PC-3 (cell line): ENCODE measurements at regions not wholly inside any gene's neighbourhood (a gene's known extent, or its start where the extent isn't known, plus 50 kb on each side); places are given as distances from the start of the nearest gene placed in this dataset.

Experiments used
- ATAC-seq: fragments of 200-7000 bp; cut with Tn5 transposase; 2 replicates; pipeline ENCODE4 v1.9.1; 2020; ENCODE audit warnings: mild to moderate bottlenecking, moderate library complexity
- BruUV-seq: library from RNA; stranded (reverse); fragments of 400-500 nt; replicated peaks from 2 replicates; lab custom pipeline; 2021; lab: Mats Ljungman, UMichigan
- CTCF ChIA-PET: fragments of 300-600 bp; sonication (Branson Sonifier 250); formaldehyde crosslinking; loops from one replicate; lab custom pipeline; 2022; ENCODE audit warnings: antibody characterized with exemption; lab: Charles Lee
- POLR2A ChIA-PET: fragments of 300-600 bp; sonication (Branson Sonifier 250); formaldehyde crosslinking; loops from one replicate; lab custom pipeline; 2022; ENCODE audit warnings: antibody characterized with exemption; ENCODE audit not compliant: unreplicated experiment; lab: Charles Lee
- DNase-seq: peaks from one replicate; pipeline ENCODE4 v3.0.0-alpha.2; 2015
- H2AFZ ChIP-seq: fragments of 300-600 bp; sonication (generic); 2 replicates; pipeline ENCODE4 v1.6.0; 2016; ENCODE audit warnings: antibody characterized with exemption, low read length
- H3F3A ChIP-seq: fragments of 300-600 bp; sonication (generic); one replicate; pipeline ENCODE4 v1.6.0; 2017; ENCODE audit warnings: antibody characterized with exemption, low read length, control low read depth, mild to moderate bottlenecking; ENCODE audit not compliant: unreplicated experiment
- H3K27ac ChIP-seq: fragments of 300-600 bp; sonication (generic); 2 replicates; pipeline ENCODE4 v1.5.1; 2016; ENCODE audit warnings: mild to moderate bottlenecking, low read length
- H3K27me3 ChIP-seq: fragments of 300-600 bp; sonication (generic); 2 replicates; pipeline ENCODE4 v1.6.1; 2016; ENCODE audit warnings: low read length, mixed read lengths
- H3K36me3 ChIP-seq: fragments of 300-600 bp; sonication (generic); 2 replicates; pipeline ENCODE4 v1.6.1; 2016; ENCODE audit warnings: low read depth, mixed run types, low read length, mixed read lengths
- H3K4me1 ChIP-seq: fragments of 300-600 bp; sonication (generic); 2 replicates; pipeline ENCODE4 v1.5.1; 2016; ENCODE audit warnings: low read length; ENCODE audit not compliant: insufficient read depth
- H3K4me2 ChIP-seq: fragments of 300-600 bp; sonication (generic); 2 replicates; pipeline ENCODE4 v1.6.0; 2016; ENCODE audit warnings: low read length
- H3K4me3 ChIP-seq: fragments of 300-600 bp; sonication (generic); 2 replicates; pipeline ENCODE4 v1.5.1; 2016; ENCODE audit warnings: mild to moderate bottlenecking, low read length, mixed read lengths
- H3K79me2 ChIP-seq: fragments of 300-600 bp; sonication (generic); 2 replicates; pipeline ENCODE4 v1.6.1; 2017; ENCODE audit warnings: low read length, mixed read lengths
- H3K9ac ChIP-seq: fragments of 300-600 bp; sonication (generic); 2 replicates; pipeline ENCODE4 v1.6.0; 2016; ENCODE audit warnings: mild to moderate bottlenecking, low read length
- H3K9me2 ChIP-seq: fragments of 300-600 bp; sonication (generic); replicated peaks from 2 replicates; pipeline ENCODE4 v1.6.1; 2016; ENCODE audit warnings: mixed run types, low read length, mixed read lengths
- H3K9me3 ChIP-seq: fragments of 300-600 bp; sonication (generic); 2 replicates; pipeline ENCODE4 v1.6.1; 2016; ENCODE audit warnings: low read length, mixed read lengths
- H4K20me1 ChIP-seq: fragments of 300-600 bp; sonication (generic); 2 replicates; pipeline ENCODE4 v1.6.1; 2016; ENCODE audit warnings: low read length, mixed read lengths
- EZH2 ChIP-seq: fragments of 300-600 bp; sonication (generic); IDR thresholded peaks from one replicate; pipeline ENCODE4 v1.6.1; 2017; ENCODE audit warnings: antibody characterized with exemption, mild to moderate bottlenecking, low read length; ENCODE audit not compliant: unreplicated experiment
- EZH2phosphoT487 ChIP-seq: fragments of 300-600 bp; sonication (generic); IDR thresholded peaks from 2 replicates; pipeline ENCODE4 v1.6.1; 2018; ENCODE audit warnings: mild to moderate bottlenecking, antibody characterized with exemption, low read length, borderline replicate concordance
- intact Hi-C: fragments of 100-400 bp; cut with micrococcal nuclease; formaldehyde crosslinking; loops from 2 replicates; pipeline ENCODE4 v1.9.0; 2023
- TF ChIP-seq, protein P1 (sequence below): fragments of 300-600 bp; sonication (generic); conservative IDR thresholded peaks from 2 replicates; pipeline ENCODE4 v1.5.1; 2017; ENCODE audit warnings: antibody characterized with exemption, low read depth, mild to moderate bottlenecking, low read length

DNA sequence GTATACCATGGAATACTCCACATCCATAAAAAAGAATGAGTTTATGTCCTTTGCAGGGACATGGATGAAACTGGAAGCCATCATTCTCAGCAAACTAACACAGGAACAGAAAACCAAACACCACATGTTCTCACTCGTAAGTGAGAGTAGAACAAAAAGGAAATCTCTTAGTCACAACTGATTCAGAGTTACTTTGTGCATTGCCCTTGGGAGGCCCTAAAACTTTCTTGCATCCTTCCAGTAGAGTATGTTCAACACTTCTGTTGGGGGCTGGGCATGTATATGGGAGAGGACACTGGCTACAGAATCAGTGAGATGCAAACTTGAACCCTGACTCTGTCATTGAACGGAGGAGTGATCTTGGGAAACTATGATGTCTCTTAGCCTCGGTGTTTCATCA, 147.4 kb upstream of the IRX5 start:
- CTCF ChIA-PET = no interaction called here
- no peak for TF ChIP-seq EZH2phosphoT487
- TF ChIP-seq, protein P1, sequence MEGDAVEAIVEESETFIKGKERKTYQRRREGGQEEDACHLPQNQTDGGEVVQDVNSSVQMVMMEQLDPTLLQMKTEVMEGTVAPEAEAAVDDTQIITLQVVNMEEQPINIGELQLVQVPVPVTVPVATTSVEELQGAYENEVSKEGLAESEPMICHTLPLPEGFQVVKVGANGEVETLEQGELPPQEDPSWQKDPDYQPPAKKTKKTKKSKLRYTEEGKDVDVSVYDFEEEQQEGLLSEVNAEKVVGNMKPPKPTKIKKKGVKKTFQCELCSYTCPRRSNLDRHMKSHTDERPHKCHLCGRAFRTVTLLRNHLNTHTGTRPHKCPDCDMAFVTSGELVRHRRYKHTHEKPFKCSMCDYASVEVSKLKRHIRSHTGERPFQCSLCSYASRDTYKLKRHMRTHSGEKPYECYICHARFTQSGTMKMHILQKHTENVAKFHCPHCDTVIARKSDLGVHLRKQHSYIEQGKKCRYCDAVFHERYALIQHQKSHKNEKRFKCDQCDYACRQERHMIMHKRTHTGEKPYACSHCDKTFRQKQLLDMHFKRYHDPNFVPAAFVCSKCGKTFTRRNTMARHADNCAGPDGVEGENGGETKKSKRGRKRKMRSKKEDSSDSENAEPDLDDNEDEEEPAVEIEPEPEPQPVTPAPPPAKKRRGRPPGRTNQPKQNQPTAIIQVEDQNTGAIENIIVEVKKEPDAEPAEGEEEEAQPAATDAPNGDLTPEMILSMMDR = no peak
- TF ChIP-seq EZH2 = no peak
- no peaks in the 10 kb centered on the region for H3K36me3 ChIP-seq
- H4K20me1 ChIP-seq = no peaks in the 10 kb centered on the region
- H3F3A ChIP-seq = no peaks in the 10 kb centered on the region
- H3K79me2 ChIP-seq = no peaks in the 10 kb centered on the region
- no peaks in the 10 kb centered on the region for H3K27me3 ChIP-seq
- H3K9me2 ChIP-seq = no peaks in the 10 kb centered on the region
- intact Hi-C loops = no loop called here
- no peak overlapping the region for H2AFZ ChIP-seq
- H3K4me2 ChIP-seq = no peak overlapping the region
- H3K4me3 ChIP-seq = no peak overlapping the region
- POLR2A ChIA-PET = no interaction called here
- no peak for ATAC-seq
- BruUV-seq = no TSS peak
- no peak overlapping the region for H3K9ac ChIP-seq
- DNase-seq = no peak
- no peaks in the 10 kb centered on the region for H3K4me1 ChIP-seq
- no peak overlapping the region for H3K27ac ChIP-seq
- no peaks in the 10 kb centered on the region for H3K9me3 ChIP-seq

DNA sequence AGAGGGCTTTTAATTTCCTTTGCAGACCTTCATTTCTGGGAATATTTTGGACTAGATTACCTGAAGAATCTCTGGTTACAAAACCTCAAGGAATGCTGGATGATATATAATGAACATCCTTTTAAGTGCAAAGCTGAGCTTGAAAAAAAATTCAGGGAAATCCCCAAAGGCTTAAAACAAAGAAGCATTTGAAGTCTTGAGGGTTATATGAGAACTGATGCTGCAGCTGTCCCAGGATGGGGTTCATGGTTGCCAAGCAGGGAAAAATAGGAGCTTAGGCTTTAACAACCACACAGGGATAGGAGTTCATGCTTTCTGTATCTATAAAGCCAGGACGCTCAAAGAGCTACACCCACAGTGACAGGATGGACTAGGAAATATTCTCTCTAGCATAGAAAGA, 150.4 kb upstream of the IRX5 start:
- no peak overlapping the region for H3K9ac ChIP-seq
- ATAC-seq (no peak), DNase-seq (no peak)
- ChIA-PET POLR2A (no interaction called here), CTCF (no interaction called here)
- no peaks in the 10 kb centered on the region for H3K36me3 ChIP-seq
- H3K4me1 ChIP-seq = no peaks in the 10 kb centered on the region
- BruUV-seq = no TSS peak
- no peak overlapping the region for H3K4me2 ChIP-seq
- no peaks in the 10 kb centered on the region for H3K79me2 ChIP-seq
- H3F3A ChIP-seq = no peaks in the 10 kb centered on the region
- no peaks in the 10 kb centered on the region for H4K20me1 ChIP-seq
- H3K9me2 ChIP-seq = no peaks in the 10 kb centered on the region
- H3K4me3 ChIP-seq = no peak overlapping the region
- no peaks in the 10 kb centered on the region for H3K27me3 ChIP-seq
- H3K27ac ChIP-seq = no peak overlapping the region
- intact Hi-C loops = no loop called here
- TF ChIP-seq EZH2phosphoT487 = no peak
- H2AFZ ChIP-seq = no peak overlapping the region
- no peaks in the 10 kb centered on the region for H3K9me3 ChIP-seq

DNA sequence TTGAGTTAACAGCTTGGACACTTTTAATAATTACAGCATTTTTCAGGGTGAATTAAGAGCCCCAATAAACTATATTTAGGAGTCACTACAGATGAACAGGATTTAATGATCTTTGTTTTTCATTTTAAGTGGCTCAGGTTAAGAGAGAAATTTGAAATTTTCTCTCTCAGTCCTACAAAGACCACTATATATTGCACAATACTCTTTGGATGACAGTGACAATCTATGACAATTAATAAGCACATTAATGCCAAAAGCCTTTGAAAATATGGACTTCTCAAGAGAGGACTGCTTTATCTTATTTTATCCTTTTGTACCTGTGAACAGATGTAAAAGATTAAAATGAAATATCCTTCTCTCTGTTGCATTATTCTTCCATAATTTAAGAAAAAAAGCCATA, 151.1 kb upstream of the IRX5 start:
- TF ChIP-seq, protein P1 = no peak
- TF ChIP-seq EZH2 (no peak), EZH2phosphoT487 (no peak)
- H4K20me1 ChIP-seq = no peaks in the 10 kb centered on the region
- H2AFZ ChIP-seq = no peak overlapping the region
- CTCF ChIA-PET = no interaction called here
- no peak for ATAC-seq
- BruUV-seq = no TSS peak
- H3K27me3 ChIP-seq = no peaks in the 10 kb centered on the region
- H3K4me1 ChIP-seq = no peaks in the 10 kb centered on the region
- no peaks in the 10 kb centered on the region for H3K79me2 ChIP-seq
- POLR2A ChIA-PET = no interaction called here
- intact Hi-C loops = no loop called here
- H3K9ac ChIP-seq = no peak overlapping the region
- no peak for DNase-seq
- no peak overlapping the region for H3K4me3 ChIP-seq
- no peak overlapping the region for H3K27ac ChIP-seq
- no peaks in the 10 kb centered on the region for H3K36me3 ChIP-seq
- no peaks in the 10 kb centered on the region for H3K9me2 ChIP-seq
- no peaks in the 10 kb centered on the region for H3K9me3 ChIP-seq
- H3F3A ChIP-seq = no peaks in the 10 kb centered on the region
- no peak overlapping the region for H3K4me2 ChIP-seq
